Upper lobe of right lung (tissue), 1 donor: ENCODE measurements at regions not wholly inside any gene's neighbourhood (a gene's known extent, or its start where the extent isn't known, plus 50 kb on each side); places are given as distances from the start of the nearest gene placed in this dataset.
A peak's percentile ranks its signal among the peaks of the same experiment; 100 is the strongest.

ENCODE experiments used
- ATAC-seq: fragments of 200-7000 bp; cut with Tn5 transposase; one replicate; pipeline ENCODE4 v1.9.1; 2020; ENCODE audit warnings: mild to moderate bottlenecking, moderate library complexity
- DNase-seq: peaks from one replicate; pipeline ENCODE4 v3.0.0-alpha.2; 2020
- H3K27ac ChIP-seq: fragments of 200-600 bp; one replicate; pipeline ENCODE4 v1.8.0; 2022
- H3K27me3 ChIP-seq: fragments of 200-600 bp; one replicate; pipeline ENCODE4 v1.8.0; 2022; ENCODE audit warnings: mild to moderate bottlenecking
- H3K36me3 ChIP-seq: fragments of 200-600 bp; one replicate; pipeline ENCODE4 v1.8.0; 2022
- H3K4me1 ChIP-seq: fragments of 200-600 bp; one replicate; pipeline ENCODE4 v1.8.0; 2022
- H3K4me3 ChIP-seq: fragments of 200-600 bp; one replicate; pipeline ENCODE4 v1.8.0; 2022; ENCODE audit warnings: mild to moderate bottlenecking
- H3K9me3 ChIP-seq: fragments of 200-600 bp; one replicate; pipeline ENCODE4 v1.8.0; 2022
- intact Hi-C: fragments of 100-400 bp; cut with DNase I; formaldehyde crosslinking; loops from one replicate; pipeline ENCODE4 v1.11.0; 2022
- TF ChIP-seq, protein P1 (sequence below): fragments of 200-600 bp; IDR thresholded peaks from one replicate; pipeline ENCODE4 v1.8.0; 2022; ENCODE audit warnings: antibody characterized with exemption
- donor health status: DM: no; HTN: yes; CAD: no; lungs with severe emphysema.

DNA sequence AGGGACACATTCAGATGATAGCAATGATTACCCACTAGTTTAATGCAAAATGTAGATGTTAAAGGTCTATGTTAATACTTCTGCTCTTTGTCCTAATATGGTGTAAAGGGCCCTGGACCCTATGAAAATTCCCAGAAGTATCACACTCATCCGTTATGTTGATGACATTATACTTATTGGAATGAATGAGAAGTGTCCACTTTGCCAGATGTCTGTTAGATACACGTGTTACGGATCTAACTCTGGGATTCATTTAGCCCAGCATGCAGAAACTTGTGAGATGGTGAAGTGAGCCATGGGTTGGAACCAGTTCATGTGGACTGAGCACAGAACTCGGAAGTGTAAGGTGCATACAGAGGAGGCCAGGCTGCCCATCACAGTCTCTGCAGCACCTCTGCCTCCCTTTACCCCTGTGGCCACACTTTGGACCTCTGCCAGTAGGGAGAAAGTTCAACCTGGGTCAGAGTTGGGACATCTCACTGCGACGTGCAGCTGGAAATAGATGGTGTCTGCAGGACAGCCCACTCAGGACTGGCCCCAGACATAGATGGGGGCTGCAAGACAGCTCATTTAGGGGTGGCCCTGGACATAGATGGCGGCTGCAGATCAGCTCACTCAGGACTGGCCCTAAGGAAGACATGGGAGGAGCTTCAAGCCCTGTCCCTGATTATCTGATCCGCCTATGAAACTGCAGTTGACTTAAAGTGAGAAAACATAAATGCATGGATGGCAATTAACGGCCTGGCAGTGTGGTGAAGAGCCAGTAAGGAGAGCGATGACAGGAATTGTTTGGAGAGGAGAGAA is 71.2 kb upstream of the THBS2 start:
- intact Hi-C loops, result no loop called here
- TF ChIP-seq, protein P1, sequence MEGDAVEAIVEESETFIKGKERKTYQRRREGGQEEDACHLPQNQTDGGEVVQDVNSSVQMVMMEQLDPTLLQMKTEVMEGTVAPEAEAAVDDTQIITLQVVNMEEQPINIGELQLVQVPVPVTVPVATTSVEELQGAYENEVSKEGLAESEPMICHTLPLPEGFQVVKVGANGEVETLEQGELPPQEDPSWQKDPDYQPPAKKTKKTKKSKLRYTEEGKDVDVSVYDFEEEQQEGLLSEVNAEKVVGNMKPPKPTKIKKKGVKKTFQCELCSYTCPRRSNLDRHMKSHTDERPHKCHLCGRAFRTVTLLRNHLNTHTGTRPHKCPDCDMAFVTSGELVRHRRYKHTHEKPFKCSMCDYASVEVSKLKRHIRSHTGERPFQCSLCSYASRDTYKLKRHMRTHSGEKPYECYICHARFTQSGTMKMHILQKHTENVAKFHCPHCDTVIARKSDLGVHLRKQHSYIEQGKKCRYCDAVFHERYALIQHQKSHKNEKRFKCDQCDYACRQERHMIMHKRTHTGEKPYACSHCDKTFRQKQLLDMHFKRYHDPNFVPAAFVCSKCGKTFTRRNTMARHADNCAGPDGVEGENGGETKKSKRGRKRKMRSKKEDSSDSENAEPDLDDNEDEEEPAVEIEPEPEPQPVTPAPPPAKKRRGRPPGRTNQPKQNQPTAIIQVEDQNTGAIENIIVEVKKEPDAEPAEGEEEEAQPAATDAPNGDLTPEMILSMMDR, result no peak
- H3K4me3 ChIP-seq, result no peak overlapping the region

DNA sequence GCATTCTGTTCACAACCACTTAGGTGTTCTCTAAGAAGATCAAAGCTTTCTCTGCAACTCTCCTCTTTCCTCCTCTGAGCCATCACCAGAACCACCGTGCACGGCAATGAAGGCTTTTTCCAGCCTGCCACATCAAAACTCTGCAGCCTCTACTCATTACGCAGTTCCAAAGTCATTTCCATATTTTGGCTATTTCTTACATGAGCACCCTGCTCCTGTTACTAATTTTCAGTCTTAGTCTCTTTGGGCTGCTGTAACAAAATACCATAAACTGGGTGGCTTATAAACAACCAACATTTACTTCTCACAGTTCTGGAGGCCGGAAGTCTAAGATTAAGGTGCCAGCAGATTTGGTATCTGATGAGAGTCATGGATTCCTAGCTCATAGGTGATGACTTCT is 70.4 kb upstream of the THBS2 start:
- ATAC-seq, result no peak
- TF ChIP-seq, protein P1, result no peak
- no peak overlapping the region for H3K4me3 ChIP-seq
- no peaks in the 10 kb centered on the region for H3K9me3 ChIP-seq
- no peaks in the 10 kb centered on the region for H3K4me1 ChIP-seq
- intact Hi-C loops, result no loop called here
- H3K27ac ChIP-seq, result no peak overlapping the region
- H3K36me3 ChIP-seq, result no peaks in the 10 kb centered on the region
- DNase-seq, result no peak
- H3K27me3 ChIP-seq, result no peaks in the 10 kb centered on the region

More for the DNA sequence above, 71.2 kb upstream of the THBS2 start:
- Histone ChIP-seq H3K4me1 (no peaks in the 10 kb centered on the region), H3K36me3 (no peaks in the 10 kb centered on the region), H3K27ac (no peak overlapping the region), H3K27me3 (no peaks in the 10 kb centered on the region), H3K9me3 (no peaks in the 10 kb centered on the region)
- DNase-seq, result no peak
- peak; percentile 20 for ATAC-seq

DNA sequence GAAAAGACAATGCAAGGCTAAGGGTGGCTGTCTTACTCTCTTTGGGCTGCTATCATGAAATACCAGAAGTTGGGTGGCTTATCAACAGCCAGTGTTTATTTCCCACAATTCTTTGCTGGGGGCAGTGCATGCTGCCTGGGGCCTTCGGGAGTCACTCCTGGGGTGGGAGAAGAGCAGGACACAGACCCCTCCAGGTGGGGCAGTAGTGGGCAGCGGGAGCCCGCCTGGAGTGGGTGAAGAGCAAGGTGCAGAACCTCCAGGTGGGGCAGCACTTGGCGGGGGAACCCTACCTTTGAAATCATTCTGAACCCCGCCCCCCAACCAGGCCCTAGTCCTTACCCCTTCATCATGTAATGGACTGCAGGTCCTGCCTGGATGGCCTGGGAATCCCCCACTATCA is 69.6 kb upstream of the THBS2 start:
- TF ChIP-seq, protein P1, result no peak
- Histone ChIP-seq H3K27ac (no peak overlapping the region), H3K4me3 (no peak overlapping the region), H3K4me1 (no peaks in the 10 kb centered on the region), H3K9me3 (no peaks in the 10 kb centered on the region), H3K27me3 (no peaks in the 10 kb centered on the region), H3K36me3 (no peaks in the 10 kb centered on the region)
- intact Hi-C loops, result no loop called here
- ATAC-seq (no peak), DNase-seq (no peak)

DNA sequence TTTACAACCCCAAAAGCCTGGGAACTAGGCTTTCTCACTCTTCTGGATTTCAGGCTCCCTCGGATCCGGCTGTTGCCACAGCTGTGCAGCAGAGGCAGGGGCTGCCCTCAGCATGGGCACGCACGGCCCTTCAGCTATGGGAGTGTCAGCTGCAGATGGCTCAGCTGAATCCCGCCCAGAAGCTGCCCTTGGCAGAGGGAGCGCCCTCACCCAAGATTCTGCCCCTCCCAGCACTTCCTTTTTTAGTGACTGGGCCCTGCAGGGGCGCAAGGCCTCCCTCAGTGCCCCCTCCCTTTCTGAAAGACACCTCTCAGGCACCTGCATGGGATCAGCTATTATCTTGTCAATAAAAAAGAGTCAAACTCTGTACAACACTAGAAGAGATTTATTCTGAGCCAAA is 67.9 kb upstream of the THBS2 start:
- H3K4me1 ChIP-seq, result no peaks in the 10 kb centered on the region
- H3K4me3 ChIP-seq, result no peak overlapping the region
- TF ChIP-seq, protein P1, result no peak
- H3K9me3 ChIP-seq, result no peaks in the 10 kb centered on the region
- ATAC-seq (no peak), DNase-seq (no peak)
- intact Hi-C loops, result no loop called here
- H3K27ac ChIP-seq, result no peak overlapping the region
- no peaks in the 10 kb centered on the region for H3K36me3 ChIP-seq
- no peaks in the 10 kb centered on the region for H3K27me3 ChIP-seq

DNA sequence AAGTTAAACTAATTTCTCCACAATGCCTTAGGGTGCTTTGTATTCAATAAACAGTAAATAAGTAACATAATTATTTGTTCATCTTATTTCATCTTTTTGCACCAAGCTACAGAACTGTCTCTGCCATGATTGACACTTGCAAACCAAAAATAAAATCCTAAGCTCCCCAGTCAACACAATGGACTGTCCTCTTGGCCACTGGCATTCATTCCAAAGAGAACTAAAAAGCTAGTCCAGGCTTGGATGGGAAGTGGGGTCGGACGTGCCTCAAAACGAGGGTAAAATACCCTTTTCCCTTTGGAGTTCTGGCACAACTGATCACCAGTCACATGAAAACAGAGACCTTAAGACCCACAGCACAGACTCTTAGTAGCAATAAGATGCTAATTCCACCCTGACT is 66.4 kb upstream of the THBS2 start:
- DNase-seq (no peak), ATAC-seq (no peak)
- Histone ChIP-seq H3K4me1 (no peaks in the 10 kb centered on the region), H3K27ac (no peak overlapping the region), H3K27me3 (no peaks in the 10 kb centered on the region), H3K36me3 (no peaks in the 10 kb centered on the region), H3K4me3 (no peak overlapping the region), H3K9me3 (no peaks in the 10 kb centered on the region)
- intact Hi-C loops, result no loop called here
- TF ChIP-seq, protein P1, result no peak
